ENCODE measurements at regions not wholly inside any gene's neighbourhood (a gene's known extent, or its start where the extent isn't known, plus 50 kb on each side); places are given as distances from the start of the nearest gene placed in this dataset.
A peak's percentile ranks its signal among the peaks of the same experiment; 100 is the strongest.

GRCh38 chr22:27113211-27113635 lies 455.8 kb downstream of the MIAT start:
- peak in 45 of 58 donors; percentile 12 to 85 (median 48) for DNase-seq

GRCh38 chr22:27113641-27114040 lies 456.3 kb downstream of the MIAT start:
- DNase-seq: no peak

GRCh38 chr22:27114186-27114585 lies 456.8 kb downstream of the MIAT start:
- DNase-seq: no peak

- DNase-seq: no peak
These were observed 458.0 kb downstream of the MIAT start for GRCh38 chr22:27115410-27115809.

GRCh38 chr22:27115816-27116256 lies 458.4 kb downstream of the MIAT start:
- no peak for DNase-seq

- no peak for DNase-seq
These were observed 459.1 kb downstream of the MIAT start for GRCh38 chr22:27116312-27117086.

- DNase-seq: no peak
These were observed 462.6 kb downstream of the MIAT start for GRCh38 chr22:27120036-27120435.

- DNase-seq: no peak
These were observed 465.2 kb downstream of the MIAT start for GRCh38 chr22:27122574-27122973.

- DNase-seq: no peak
These were observed 466.5 kb downstream of the MIAT start for GRCh38 chr22:27123880-27124279.

GRCh38 chr22:27124351-27124966 lies 467.1 kb downstream of the MIAT start:
- peak in 14 of 58 donors; percentile 9 to 67 (median 35) for DNase-seq

- DNase-seq: no peak
These were observed 468.2 kb downstream of the MIAT start for GRCh38 chr22:27125539-27125938.

GRCh38 chr22:27127911-27128310 lies 470.5 kb downstream of the MIAT start:
- no peak for DNase-seq

GRCh38 chr22:27128461-27129085 lies 471.2 kb downstream of the MIAT start:
- DNase-seq: peak in 28 of 58 donors; percentile 4 to 62 (median 26)

- DNase-seq: no peak
These were observed 471.9 kb downstream of the MIAT start for GRCh38 chr22:27129266-27129665.

- no peak for DNase-seq
These were observed 473.5 kb downstream of the MIAT start for GRCh38 chr22:27130906-27131305.

GRCh38 chr22:27131346-27131745 lies 474.0 kb downstream of the MIAT start:
- DNase-seq: no peak

- DNase-seq: no peak
These were observed 475.0 kb downstream of the MIAT start for GRCh38 chr22:27132400-27132799.

- no peak for DNase-seq
These were observed 475.6 kb downstream of the MIAT start for GRCh38 chr22:27133019-27133431.

- DNase-seq: no peak
These were observed 476.4 kb downstream of the MIAT start for GRCh38 chr22:27133681-27134314.

GRCh38 chr22:27134315-27134701 lies 476.9 kb downstream of the MIAT start:
- DNase-seq: no peak

GRCh38 chr22:27135031-27135981 lies 477.9 kb downstream of the MIAT start:
- no peak for DNase-seq
